K562 (cell line): ENCODE measurements at regions not wholly inside any gene's neighbourhood (a gene's known extent, or its start where the extent isn't known, plus 50 kb on each side); places are given as distances from the start of the nearest gene placed in this dataset.
A peak's percentile ranks its signal among the peaks of the same experiment; 100 is the strongest.

Experiments
- BRD9 ChIP-seq: fragments of 450-650 bp; IDR thresholded peaks from 2 replicates; pipeline ENCODE4 v1.6.1; 2018; ENCODE audit warnings: low read depth; ENCODE audit not compliant: partially characterized antibody
- CAMTA2 ChIP-seq: fragments of 250-450 bp; sonication (Bioruptor Pico); conservative IDR thresholded peaks from 2 replicates; pipeline ENCODE4 v1.5.1; 2022
- CREB1 ChIP-seq, 2 experiments: sonication (generic) in 1 of 2; formaldehyde crosslinking in 1 of 2; IDR thresholded peaks; 2 replicates each; pipeline versions ENCODE4 v1.6.1 to v1.8.0; 2012 to 2022; ENCODE audit warnings: inconsistent platforms in 1 of 2, mild to moderate bottlenecking in 1 of 2, missing genetic modification reagents in 1 of 2, moderate library complexity in 1 of 2
- HIVEP1 ChIP-seq: fragments of 250-450 bp; sonication (Bioruptor Pico); IDR thresholded peaks from 2 replicates; pipeline ENCODE4 v1.4.0; 2020; ENCODE audit warnings: mild to moderate bottlenecking
- KLF16 ChIP-seq: IDR thresholded peaks from 2 replicates; pipeline ENCODE4 v1.6.1; 2016; ENCODE audit warnings: antibody characterized with exemption
- MAZ ChIP-seq, 2 experiments: fragments of 450-650 bp in 1 of 2; sonication (generic) in 1 of 2; formaldehyde crosslinking; IDR thresholded peaks in 1 of 2; conservative IDR thresholded peaks in 1 of 2; 2 replicates each; pipeline versions ENCODE4 v1.4.0 to v1.5.0; 2020; ENCODE audit warnings: mild to moderate bottlenecking in 1 of 2, missing genetic modification reagents in 1 of 2
- NR2F6 ChIP-seq: fragments of 450-650 bp; formaldehyde crosslinking; IDR thresholded peaks from 2 replicates; pipeline ENCODE4 v1.4.0; 2020; ENCODE audit warnings: mild to moderate bottlenecking
- POLR2AphosphoS2 ChIP-seq: IDR thresholded peaks from 2 replicates; pipeline ENCODE4 v1.6.1; 2012; ENCODE audit warnings: low read length, improper control_type of control experiment
- POLR2G ChIP-seq: fragments of 200-400 bp; formaldehyde crosslinking; IDR thresholded peaks from 2 replicates; pipeline ENCODE4 v1.6.1; 2017; ENCODE audit warnings: low read depth, mild to moderate bottlenecking, antibody characterized with exemption, low read length, moderate library complexity
- SMC3 ChIP-seq: conservative IDR thresholded peaks from 2 replicates; pipeline ENCODE4 v1.6.1; 2011; ENCODE audit warnings: low read depth, low read length, improper control_type of control experiment; ENCODE audit not compliant: insufficient read depth
- SP2 ChIP-seq: IDR thresholded peaks from 2 replicates; pipeline ENCODE4 v1.6.1; 2011; ENCODE audit warnings: mild to moderate bottlenecking, low read depth, low read length, moderate library complexity; ENCODE audit not compliant: poor library complexity, severe bottlenecking; ENCODE audit errors: extremely low read depth
- XRCC5 ChIP-seq: fragments of 200-400 bp; formaldehyde crosslinking; IDR thresholded peaks from 2 replicates; pipeline ENCODE4 v1.6.1; 2017; ENCODE audit warnings: low read depth, mild to moderate bottlenecking, low read length
- ZBTB17 ChIP-seq: fragments of 450-650 bp; formaldehyde crosslinking; IDR thresholded peaks from 2 replicates; pipeline ENCODE4 v1.4.0; 2020; ENCODE audit warnings: mild to moderate bottlenecking
- ZBTB7A ChIP-seq: IDR thresholded peaks from 2 replicates; pipeline ENCODE4 v1.6.1; 2011; ENCODE audit warnings: low read depth, mild to moderate bottlenecking, low read length, moderate library complexity, borderline replicate concordance; ENCODE audit not compliant: control insufficient read depth
- ZNF76 ChIP-seq: fragments of 250-450 bp; sonication (Bioruptor Pico); IDR thresholded peaks from 2 replicates; pipeline ENCODE4 v1.4.0; 2020; ENCODE audit warnings: mild to moderate bottlenecking, moderate library complexity, borderline replicate concordance
- TF ChIP-seq, protein P1 (sequence below): fragments of 450-650 bp; formaldehyde crosslinking; IDR thresholded peaks from 2 replicates; pipeline ENCODE4 v1.4.0; 2020; ENCODE audit warnings: mild to moderate bottlenecking, moderate library complexity
- TF ChIP-seq, protein P2 (sequence below), 2 experiments: fragments of 450-650 bp; formaldehyde crosslinking in 1 of 2; IDR thresholded peaks; 2 replicates each; pipeline versions ENCODE4 v1.4.0 to v1.6.1; 2014 to 2020; ENCODE audit warnings: mild to moderate bottlenecking in 2 of 2, borderline replicate concordance in 1 of 2, low read depth in 1 of 2

DNA sequence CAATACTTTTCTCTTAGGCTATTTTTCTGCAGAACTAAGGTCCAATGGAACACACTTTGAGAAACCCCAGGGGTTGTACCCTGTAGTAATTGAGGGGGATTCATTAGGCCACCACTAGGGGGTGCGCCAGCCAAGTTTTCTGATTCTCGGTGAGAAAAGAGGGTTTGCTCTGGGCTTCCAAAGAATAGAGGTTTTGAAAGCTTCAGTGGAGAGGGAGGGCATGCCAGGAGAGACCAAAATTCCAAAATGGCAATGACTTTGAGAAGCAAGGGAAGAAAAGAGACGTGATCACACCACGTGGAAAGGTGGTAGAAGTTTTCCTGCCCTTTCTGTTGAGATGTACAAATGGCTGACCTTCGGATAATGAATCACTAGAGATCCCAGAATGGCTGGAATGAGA, 323.3 kb downstream of the RPS6KC1 start (continued):
- TF ChIP-seq, protein P1, sequence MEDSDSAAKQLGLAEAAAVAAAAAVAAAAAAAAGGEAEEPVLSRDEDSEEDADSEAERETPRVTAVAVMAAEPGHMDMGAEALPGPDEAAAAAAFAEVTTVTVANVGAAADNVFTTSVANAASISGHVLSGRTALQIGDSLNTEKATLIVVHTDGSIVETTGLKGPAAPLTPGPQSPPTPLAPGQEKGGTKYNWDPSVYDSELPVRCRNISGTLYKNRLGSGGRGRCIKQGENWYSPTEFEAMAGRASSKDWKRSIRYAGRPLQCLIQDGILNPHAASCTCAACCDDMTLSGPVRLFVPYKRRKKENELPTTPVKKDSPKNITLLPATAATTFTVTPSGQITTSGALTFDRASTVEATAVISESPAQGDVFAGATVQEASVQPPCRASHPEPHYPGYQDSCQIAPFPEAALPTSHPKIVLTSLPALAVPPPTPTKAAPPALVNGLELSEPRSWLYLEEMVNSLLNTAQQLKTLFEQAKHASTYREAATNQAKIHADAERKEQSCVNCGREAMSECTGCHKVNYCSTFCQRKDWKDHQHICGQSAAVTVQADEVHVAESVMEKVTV: peak; percentile 60; the same call in 1 of the 2 replicates
- TF ChIP-seq SMC3 (peak; percentile 69), XRCC5 (0 out of 2 replicates have a peak, but pooled peaks have one; percentile 56), CREB1 (IDR thresholded peaks at IDR 0.05) (no peak), CREB1 (CRISPR knock-in tag; IDR thresholded peaks at IDR 0.05) (no peak), NR2F6 (CRISPR knock-in tag) (no peak), KLF16 (peak; percentile 43; the same call in 1 of the 2 replicates), HIVEP1 (CRISPR knock-in tag) (no peak), ZBTB17 (CRISPR knock-in tag) (no peak), POLR2G (no peak), BRD9 (no peak), POLR2AphosphoS2 (no peak), ZNF76 (no peak), CAMTA2 (CRISPR knock-in tag) (no peak), ZBTB7A (peak; percentile 85), SP2 (no peak), MAZ (CRISPR knock-in tag; conservative IDR thresholded peaks at IDR 0.05 in 1 of 2, IDR thresholded peaks at IDR 0.05 in 1 of 2) (peak in 1 of 2 experiments; percentile 47; a peak in 1 of 4 replicates)
- TF ChIP-seq, protein P2, sequence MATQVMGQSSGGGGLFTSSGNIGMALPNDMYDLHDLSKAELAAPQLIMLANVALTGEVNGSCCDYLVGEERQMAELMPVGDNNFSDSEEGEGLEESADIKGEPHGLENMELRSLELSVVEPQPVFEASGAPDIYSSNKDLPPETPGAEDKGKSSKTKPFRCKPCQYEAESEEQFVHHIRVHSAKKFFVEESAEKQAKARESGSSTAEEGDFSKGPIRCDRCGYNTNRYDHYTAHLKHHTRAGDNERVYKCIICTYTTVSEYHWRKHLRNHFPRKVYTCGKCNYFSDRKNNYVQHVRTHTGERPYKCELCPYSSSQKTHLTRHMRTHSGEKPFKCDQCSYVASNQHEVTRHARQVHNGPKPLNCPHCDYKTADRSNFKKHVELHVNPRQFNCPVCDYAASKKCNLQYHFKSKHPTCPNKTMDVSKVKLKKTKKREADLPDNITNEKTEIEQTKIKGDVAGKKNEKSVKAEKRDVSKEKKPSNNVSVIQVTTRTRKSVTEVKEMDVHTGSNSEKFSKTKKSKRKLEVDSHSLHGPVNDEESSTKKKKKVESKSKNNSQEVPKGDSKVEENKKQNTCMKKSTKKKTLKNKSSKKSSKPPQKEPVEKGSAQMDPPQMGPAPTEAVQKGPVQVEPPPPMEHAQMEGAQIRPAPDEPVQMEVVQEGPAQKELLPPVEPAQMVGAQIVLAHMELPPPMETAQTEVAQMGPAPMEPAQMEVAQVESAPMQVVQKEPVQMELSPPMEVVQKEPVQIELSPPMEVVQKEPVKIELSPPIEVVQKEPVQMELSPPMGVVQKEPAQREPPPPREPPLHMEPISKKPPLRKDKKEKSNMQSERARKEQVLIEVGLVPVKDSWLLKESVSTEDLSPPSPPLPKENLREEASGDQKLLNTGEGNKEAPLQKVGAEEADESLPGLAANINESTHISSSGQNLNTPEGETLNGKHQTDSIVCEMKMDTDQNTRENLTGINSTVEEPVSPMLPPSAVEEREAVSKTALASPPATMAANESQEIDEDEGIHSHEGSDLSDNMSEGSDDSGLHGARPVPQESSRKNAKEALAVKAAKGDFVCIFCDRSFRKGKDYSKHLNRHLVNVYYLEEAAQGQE (IDR thresholded peaks at IDR 0.05; ENCODE audit: borderline replicate concordance): peak; percentile 64; the same call in 1 of the 2 replicates
- TF ChIP-seq, protein P2 (CRISPR knock-in tag; IDR thresholded peaks at IDR 0.05; ENCODE audit: low read depth): no peak
